PC-3 (cell line): ENCODE measurements at regions not wholly inside any gene's neighbourhood (a gene's known extent, or its start where the extent isn't known, plus 50 kb on each side); places are given as distances from the start of the nearest gene placed in this dataset.

Source experiments
- CTCF ChIP-seq: fragments of 300-600 bp; sonication (generic); conservative IDR thresholded peaks from 2 replicates; pipeline ENCODE4 v1.5.1; 2017; ENCODE audit warnings: antibody characterized with exemption, low read depth, mild to moderate bottlenecking, low read length
- EZH2 ChIP-seq: fragments of 300-600 bp; sonication (generic); IDR thresholded peaks from one replicate; pipeline ENCODE4 v1.6.1; 2017; ENCODE audit warnings: antibody characterized with exemption, mild to moderate bottlenecking, low read length; ENCODE audit not compliant: unreplicated experiment
- EZH2phosphoT487 ChIP-seq: fragments of 300-600 bp; sonication (generic); IDR thresholded peaks from 2 replicates; pipeline ENCODE4 v1.6.1; 2018; ENCODE audit warnings: mild to moderate bottlenecking, antibody characterized with exemption, low read length, borderline replicate concordance

DNA sequence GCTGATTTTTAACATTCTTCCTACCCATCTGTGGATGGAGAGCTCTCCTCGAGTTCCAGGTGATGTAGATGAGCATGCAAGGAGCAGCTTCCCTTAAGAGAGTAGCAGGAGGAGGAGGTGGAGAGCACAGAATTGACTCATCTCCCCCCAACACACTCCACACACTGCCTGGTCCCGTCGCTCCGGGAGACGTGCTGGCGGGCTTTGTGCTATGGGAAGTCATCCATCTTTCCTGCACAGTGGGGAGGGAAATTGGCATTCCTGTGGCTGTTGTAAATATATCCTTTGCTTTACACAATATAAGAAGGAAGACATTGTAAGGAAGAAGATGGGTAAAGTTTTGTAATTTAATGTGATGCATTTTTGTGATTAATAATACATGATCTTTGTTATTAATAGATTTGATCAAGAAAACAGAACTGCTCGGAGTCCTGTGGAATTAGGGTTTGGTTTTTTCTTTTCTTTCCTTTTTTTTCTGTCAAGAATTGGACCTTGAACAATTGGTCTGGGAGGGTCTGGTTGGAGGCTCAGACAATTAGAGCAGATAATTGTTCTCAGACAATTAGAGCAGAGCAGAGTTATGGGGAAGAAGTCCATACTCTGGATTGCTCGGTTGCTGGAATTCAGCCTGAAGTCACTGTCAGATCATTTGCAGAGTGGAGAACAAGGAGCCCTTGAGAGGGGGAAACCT, 297.8 kb downstream of the GADD45G start:
- TF ChIP-seq CTCF, result no peak
- no peak for TF ChIP-seq EZH2
- TF ChIP-seq EZH2phosphoT487, result no peak
